GM18520 (cell line): ENCODE measurements at regions not wholly inside any gene's neighbourhood (a gene's known extent, or its start where the extent isn't known, plus 50 kb on each side); places are given as distances from the start of the nearest gene placed in this dataset.
A peak's percentile ranks its signal among the peaks of the same experiment; 100 is the strongest.
"Not testable (repeated sequence)": the region's sequence is repeated elsewhere in the genome, so short reads cannot be mapped to it uniquely, and the experiment has no call there.

ENCODE experiments used
- ATAC-seq: cut with Tn5 transposase; IDR thresholded peaks from one replicate; pipeline ENCODE4 v1.9.1; 2021; ENCODE audit not compliant: unreplicated experiment

DNA sequence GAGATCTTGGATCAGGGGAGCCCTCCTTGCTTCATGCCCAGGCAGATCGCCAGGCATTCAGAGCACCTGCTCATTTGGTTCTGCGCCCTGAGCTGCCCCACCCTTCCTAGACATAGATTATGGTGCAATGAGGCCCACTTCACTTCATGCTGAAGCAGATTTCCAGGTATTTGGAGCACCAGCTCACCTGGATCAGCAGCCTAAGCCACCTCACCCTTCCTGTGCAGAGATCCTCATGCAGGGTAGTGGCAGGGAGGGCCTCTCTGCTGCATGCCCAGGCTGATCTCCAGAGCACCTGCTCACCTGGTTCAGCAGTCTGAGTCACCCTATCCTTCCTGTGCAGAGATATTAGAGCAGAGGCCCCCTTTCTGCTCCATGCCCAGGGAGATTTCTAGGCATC is 1966.1 kb downstream of the PCDH9 start:
- no peak for ATAC-seq

DNA sequence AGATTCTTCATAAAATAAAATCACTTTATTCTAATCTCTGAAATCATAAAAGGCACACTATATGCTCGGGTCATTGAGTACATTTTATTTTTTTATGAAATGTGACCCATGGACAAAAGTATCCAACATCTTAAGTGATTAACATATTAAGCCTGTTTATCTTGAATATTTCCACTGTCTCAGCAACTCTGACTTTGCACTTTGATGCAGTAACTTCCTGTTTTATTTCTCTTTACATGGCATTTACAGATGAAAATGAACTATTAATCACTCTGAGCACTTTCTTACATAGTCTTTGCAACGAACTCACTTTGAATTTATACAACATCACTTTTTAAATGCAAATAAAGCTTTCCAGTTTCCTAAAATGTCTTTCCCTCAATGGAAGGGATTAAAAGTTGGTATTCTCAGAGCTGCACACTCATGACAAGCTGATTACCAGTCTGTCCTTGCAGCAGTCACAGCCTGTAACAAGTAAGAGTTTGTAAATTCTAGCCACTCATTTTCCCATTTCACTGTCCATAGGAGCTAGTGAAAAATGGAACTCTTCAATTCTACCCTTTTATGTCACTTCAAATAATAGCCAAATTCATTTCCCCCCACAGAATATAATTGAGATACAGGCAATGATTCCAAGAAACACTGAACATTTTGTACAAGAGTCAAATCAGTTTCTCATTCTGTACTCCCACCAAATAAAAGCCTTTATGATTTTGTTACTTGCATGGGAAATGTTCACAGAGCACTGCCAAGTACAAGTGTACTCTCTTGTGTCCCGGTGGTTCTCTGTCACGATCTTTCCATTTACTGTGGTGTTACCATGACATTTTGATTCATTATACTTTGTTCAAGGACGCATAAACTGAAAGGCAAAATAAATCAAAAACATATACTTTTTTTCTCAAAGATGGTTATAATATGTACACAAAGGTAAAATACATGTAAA is 1968.9 kb downstream of the PCDH9 start:
- no peak for ATAC-seq

DNA sequence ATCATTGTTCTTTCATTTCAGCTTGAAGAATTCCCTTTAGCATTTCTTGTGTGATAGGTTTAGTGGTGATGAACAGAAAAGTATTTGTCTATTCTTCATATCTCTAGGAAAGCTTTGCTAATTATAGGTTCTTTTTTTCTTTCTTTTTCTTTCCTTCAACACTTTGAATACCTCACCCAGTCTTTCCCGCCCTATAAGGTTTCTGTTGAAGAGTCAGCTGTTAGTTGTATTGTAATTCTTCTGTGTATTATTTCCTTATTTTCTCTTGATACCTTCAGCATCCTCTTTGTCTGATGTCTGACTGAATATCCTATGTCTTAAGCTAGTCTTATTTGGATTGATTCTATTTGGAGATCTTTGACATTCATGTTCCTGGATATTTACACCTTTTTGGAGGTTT is 1989.4 kb downstream of the PCDH9 start:
- no peak for ATAC-seq

- no peak for ATAC-seq
Observed at GRCh38 chr13:65236841-65237418, 1993.2 kb downstream of the PCDH9 start.

GRCh38 chr13:65217471-65217995 is 2012.6 kb downstream of the PCDH9 start:
- no peak for ATAC-seq

DNA sequence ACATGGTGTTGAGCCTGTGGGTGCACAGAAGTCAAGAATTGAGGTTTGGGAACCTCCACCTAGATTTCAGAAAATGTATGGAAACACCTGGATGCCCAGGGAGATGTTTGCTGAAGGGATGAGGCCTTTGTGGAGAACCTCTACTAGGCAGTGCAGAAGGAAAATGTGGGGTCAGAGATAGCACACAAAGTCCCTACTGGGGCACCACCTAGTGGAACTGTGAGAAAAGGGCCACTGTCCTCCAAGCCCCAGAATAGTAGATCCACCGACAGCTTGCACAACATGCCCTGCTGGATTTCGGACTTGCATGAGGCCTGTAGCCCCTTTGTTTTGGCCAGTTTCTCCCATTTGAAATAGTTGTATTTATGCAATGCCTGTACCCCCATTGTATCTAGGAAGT is 2027.3 kb downstream of the PCDH9 start:
- not testable (repeated sequence) for ATAC-seq

DNA sequence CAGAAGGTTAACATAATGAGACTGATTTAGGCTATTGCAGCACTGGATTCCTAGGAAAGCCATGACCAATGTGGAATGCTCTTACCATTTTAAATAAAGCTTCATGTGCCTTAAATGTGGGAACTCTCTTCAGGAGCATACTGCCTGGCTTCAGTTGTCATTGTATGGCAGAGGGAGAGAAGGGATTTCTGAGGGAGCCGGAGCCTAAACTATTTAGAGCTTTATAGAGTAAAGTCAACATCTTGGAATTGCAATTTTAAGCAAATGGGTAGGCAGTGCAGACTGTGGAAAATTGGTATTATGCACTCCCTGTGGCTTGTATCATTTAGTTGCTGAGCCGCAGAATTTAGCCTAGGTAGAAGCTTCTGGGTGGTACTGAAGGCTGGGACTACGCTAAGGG is 2041.4 kb downstream of the PCDH9 start:
- no peak for ATAC-seq

DNA sequence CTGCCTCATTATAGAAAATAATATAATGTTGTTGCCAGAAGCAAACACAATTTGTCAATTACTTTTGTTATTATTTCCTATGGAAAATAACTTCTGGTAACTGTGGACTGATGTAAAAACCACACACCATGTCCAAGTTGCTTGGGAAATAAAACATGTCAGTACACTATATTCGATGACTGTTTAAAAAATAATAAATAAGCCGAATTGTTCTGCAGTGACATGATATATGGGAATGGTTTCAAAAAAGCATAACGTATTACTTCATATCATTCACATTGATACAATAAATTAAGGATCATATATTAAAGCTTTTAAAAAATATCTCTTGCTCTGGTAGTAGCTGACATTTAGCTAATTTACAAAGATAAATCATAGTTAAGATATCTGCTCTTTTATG is 2062.1 kb downstream of the PCDH9 start:
- ATAC-seq = no peak

DNA sequence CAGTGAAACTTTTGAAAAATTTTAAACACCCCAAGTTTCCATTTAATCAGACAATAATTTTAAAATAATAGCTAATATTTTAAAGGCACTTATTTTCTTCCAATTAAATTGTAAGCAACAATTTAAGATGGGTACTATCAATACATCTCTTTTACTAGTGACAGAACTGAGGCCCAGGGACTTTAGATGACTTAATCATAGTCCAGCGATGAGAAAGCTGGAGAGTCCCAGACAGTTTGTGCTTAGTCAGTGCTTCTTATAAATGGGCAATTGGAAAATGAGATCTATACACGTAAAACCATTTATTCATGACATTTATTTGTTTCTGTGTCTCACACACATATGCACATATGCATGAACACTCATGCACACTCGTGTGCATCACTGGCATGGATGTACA is 2063.5 kb downstream of the PCDH9 start:
- peak; percentile 57 for ATAC-seq

GRCh38 chr13:65159803-65160202 is 2070.3 kb downstream of the PCDH9 start:
- ATAC-seq = no peak

DNA sequence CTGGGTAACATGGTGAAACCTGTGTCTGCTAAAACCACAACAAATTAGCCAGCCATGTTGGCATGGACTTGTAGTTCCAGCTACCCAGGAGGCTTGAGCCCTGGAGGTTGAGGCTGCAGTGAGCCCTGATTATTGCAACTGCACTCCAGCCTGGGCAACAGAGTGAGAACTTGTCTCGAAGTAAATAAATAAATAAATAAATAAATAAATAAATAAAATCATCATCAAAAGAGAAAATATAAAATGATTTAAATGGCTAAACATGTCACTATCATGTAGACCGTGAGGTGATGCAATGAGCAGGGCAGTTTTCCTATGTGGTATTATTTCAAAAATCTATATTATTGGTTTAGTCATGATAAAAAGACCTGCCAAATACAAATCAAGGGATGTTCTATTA is 2074.3 kb downstream of the PCDH9 start:
- no peak for ATAC-seq

DNA sequence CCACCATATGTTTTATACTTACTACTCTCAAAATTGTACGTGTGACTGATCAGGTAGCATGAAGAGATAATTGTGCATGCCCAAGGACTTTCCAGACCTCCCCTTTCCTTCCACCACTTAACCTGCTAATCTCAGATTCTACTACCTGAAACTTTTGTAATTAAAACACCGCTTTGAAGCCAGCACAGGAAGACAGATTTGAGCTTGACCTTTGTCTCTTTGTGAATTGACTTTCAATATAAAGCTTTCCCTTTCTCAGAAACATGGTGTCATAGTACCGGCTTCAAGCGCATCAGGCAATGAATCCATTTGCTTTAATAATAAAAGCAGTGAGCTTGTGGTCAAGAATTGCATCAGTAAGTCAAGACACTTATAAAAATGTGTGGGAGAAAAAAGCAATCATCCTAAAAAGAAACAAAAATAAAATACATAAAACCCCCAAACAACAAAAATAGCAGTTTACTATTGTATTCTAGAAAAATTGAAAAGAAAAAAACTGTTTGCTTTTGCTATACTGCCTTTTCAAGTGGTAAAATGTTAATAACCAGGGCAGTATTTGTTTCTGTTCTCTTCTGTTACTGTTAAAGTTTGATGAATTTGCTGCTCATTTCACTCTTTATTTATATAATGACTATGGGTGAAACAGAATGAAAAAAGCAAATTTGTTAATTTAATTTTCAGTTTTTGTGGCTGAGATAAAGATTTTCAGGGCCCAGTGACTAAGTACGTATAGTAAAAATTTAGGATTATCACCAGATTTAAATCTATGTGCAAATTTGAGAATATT is 2075.3 kb downstream of the PCDH9 start:
- ATAC-seq = no peak

DNA sequence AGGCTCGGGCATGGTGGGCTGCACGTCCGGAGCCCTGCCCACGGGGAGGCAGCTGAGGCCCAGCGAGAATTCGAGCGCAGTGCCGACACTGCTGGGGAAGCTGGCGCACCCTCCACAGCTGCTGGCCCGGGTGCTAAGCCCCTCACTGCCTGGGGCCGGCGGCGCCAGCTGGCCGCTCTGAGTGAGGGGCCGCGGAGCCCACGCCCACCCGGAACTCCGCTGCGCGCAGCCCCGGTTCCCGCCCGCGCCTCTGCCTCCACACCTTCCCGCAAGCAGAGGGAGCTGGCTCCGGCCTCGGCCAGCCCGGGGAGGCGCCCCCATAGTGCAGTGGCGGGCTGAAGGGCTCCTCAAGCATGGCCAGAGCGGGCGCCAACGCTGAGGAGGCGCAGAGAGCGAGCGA is 2080.4 kb downstream of the PCDH9 start:
- ATAC-seq = no peak

- ATAC-seq = no peak
Observed at GRCh38 chr13:65143920-65144319, 2086.2 kb downstream of the PCDH9 start.

DNA sequence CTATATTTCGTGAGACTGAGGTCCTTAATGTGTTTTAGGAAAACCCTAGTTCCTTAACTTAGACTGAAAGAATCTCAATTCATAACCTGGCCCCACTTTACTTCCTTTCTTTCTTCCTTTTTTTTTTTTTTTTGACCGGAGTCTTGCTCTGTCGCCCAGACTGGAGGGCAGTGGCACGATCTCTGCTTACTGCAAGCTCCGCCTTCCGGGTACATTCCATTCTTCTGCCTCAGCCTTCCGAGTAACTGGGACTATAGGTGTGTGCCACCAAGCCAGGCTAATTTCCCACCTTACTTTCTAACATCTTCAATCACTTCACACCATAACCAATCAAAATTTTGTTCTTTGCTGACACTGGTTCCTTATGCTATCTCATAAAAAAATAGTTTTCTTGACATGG is 2097.0 kb downstream of the PCDH9 start:
- ATAC-seq = no peak

DNA sequence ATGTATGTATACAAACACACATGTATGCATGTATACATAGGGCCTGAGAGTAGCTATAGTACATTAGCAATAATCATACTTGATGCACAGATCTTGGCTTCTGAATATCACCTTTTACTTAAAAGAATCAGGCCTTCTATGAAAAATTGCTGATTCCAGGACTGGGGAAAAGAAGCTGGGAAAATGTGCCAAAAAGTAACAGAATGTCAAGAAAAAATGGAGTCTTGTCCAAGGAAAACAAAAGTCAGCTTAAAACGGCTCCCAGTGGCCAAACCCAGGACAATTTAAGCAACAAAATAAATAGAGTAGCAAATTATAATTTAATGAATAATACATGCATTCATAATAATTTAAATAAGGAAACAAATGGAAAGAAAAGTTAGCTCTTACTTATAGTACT is 2104.9 kb downstream of the PCDH9 start:
- no peak for ATAC-seq

DNA sequence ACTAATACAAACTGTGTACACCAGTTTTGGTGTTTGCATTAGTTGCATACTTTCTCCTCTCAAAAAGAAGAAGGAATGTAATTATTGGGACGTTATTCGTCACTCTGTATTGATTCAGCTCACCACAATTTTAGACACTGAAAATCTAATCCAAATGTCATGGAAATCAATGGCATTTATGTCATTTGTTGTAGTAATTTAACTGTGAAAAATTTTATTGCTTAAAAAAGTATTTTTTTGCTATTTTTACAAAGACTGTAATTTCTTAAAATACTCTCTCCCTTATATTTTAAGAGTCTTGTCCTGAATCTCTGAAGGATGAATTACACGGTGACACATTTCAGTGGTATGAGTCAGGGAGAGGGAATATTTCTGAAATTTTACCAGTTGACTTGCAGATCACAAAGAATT is 2117.6 kb downstream of the PCDH9 start:
- no peak for ATAC-seq

- no peak for ATAC-seq
Observed at GRCh38 chr13:65112123-65112522, 2118.0 kb downstream of the PCDH9 start.

GRCh38 chr13:65111223-65111622 is 2118.9 kb downstream of the PCDH9 start:
- no peak for ATAC-seq

- not testable (repeated sequence) for ATAC-seq
Observed at GRCh38 chr13:65104436-65104835, 2125.7 kb downstream of the PCDH9 start.

GRCh38 chr13:65103351-65103750 is 2126.8 kb downstream of the PCDH9 start:
- ATAC-seq = no peak
